Skeletal muscle satellite cell (primary cell): ENCODE measurements at regions not wholly inside any gene's neighbourhood (a gene's known extent, or its start where the extent isn't known, plus 50 kb on each side); places are given as distances from the start of the nearest gene placed in this dataset.

Experiments
- H3K27me3 ChIP-seq: 2 replicates; pipeline ENCODE4 v1.7.0; 2013; ENCODE audit warnings: low read length; ENCODE audit not compliant: control insufficient read depth, insufficient read depth
- H3K36me3 ChIP-seq: 2 replicates; pipeline ENCODE4 v1.7.0; 2013; ENCODE audit warnings: mild to moderate bottlenecking, control low read depth, low read length; ENCODE audit not compliant: insufficient read depth
- H3K4me1 ChIP-seq: 2 replicates; pipeline ENCODE4 v1.7.0; 2013; ENCODE audit warnings: low read length; ENCODE audit not compliant: control insufficient read depth, insufficient read depth
- H3K4me2 ChIP-seq: 2 replicates; pipeline ENCODE4 v1.7.0; 2013; ENCODE audit warnings: mild to moderate bottlenecking, low read length
- H3K4me3 ChIP-seq: 2 replicates; pipeline ENCODE4 v1.7.0; 2013; ENCODE audit warnings: low read length
- H3K9ac ChIP-seq: 2 replicates; pipeline ENCODE4 v1.7.0; 2013; ENCODE audit warnings: mild to moderate bottlenecking, low read depth, low read length, moderate library complexity
- H3K9me3 ChIP-seq: replicated peaks from 2 replicates; pipeline ENCODE4 v1.7.0; 2013; ENCODE audit warnings: mild to moderate bottlenecking, control low read depth, low read length

- no peak overlapping the region for H3K9ac ChIP-seq
- no peaks in the 10 kb centered on the region for H3K36me3 ChIP-seq
- H3K27me3 ChIP-seq = no peaks in the 10 kb centered on the region
- H3K9me3 ChIP-seq = no peaks in the 10 kb centered on the region
- H3K4me2 ChIP-seq = no peak overlapping the region
- no peaks in the 10 kb centered on the region for H3K4me1 ChIP-seq
- no peak overlapping the region for H3K4me3 ChIP-seq
These were observed 376.5 kb downstream of the BUD13 start for GRCh38 chr11:116396331-116396730.

- Histone ChIP-seq H3K9ac (no peak overlapping the region), H3K4me3 (no peak overlapping the region), H3K27me3 (no peaks in the 10 kb centered on the region), H3K4me1 (no peaks in the 10 kb centered on the region), H3K4me2 (no peak overlapping the region), H3K36me3 (no peaks in the 10 kb centered on the region), H3K9me3 (no peaks in the 10 kb centered on the region)
These were observed 378.8 kb downstream of the BUD13 start for GRCh38 chr11:116394022-116394421.

- Histone ChIP-seq H3K9ac (no peak overlapping the region), H3K4me3 (no peak overlapping the region), H3K4me1 (no peaks in the 10 kb centered on the region), H3K27me3 (no peaks in the 10 kb centered on the region), H3K9me3 (no peaks in the 10 kb centered on the region), H3K36me3 (no peaks in the 10 kb centered on the region), H3K4me2 (no peak overlapping the region)
These were observed 381.8 kb downstream of the BUD13 start for GRCh38 chr11:116390963-116391362.

GRCh38 chr11:116388146-116388545 lies 384.6 kb downstream of the BUD13 start:
- no peaks in the 10 kb centered on the region for H3K36me3 ChIP-seq
- H3K9me3 ChIP-seq = no peaks in the 10 kb centered on the region
- H3K4me1 ChIP-seq = no peaks in the 10 kb centered on the region
- no peaks in the 10 kb centered on the region for H3K27me3 ChIP-seq
- H3K4me2 ChIP-seq = no peak overlapping the region
- H3K4me3 ChIP-seq = no peak overlapping the region
- no peak overlapping the region for H3K9ac ChIP-seq

GRCh38 chr11:116387641-116388040 lies 385.1 kb downstream of the BUD13 start:
- Histone ChIP-seq H3K4me2 (no peak overlapping the region), H3K4me3 (no peak overlapping the region), H3K4me1 (no peaks in the 10 kb centered on the region), H3K9me3 (no peaks in the 10 kb centered on the region), H3K9ac (no peak overlapping the region), H3K27me3 (no peaks in the 10 kb centered on the region), H3K36me3 (no peaks in the 10 kb centered on the region)

GRCh38 chr11:116386118-116386699 lies 386.6 kb downstream of the BUD13 start:
- no peak overlapping the region for H3K4me2 ChIP-seq
- H3K9ac ChIP-seq = no peak overlapping the region
- no peaks in the 10 kb centered on the region for H3K9me3 ChIP-seq
- H3K36me3 ChIP-seq = no peaks in the 10 kb centered on the region
- H3K27me3 ChIP-seq = no peaks in the 10 kb centered on the region
- no peak overlapping the region for H3K4me3 ChIP-seq
- no peaks in the 10 kb centered on the region for H3K4me1 ChIP-seq

- no peak overlapping the region for H3K4me2 ChIP-seq
- H3K27me3 ChIP-seq = no peaks in the 10 kb centered on the region
- no peaks in the 10 kb centered on the region for H3K4me1 ChIP-seq
- H3K9me3 ChIP-seq = no peaks in the 10 kb centered on the region
- no peak overlapping the region for H3K4me3 ChIP-seq
- no peaks in the 10 kb centered on the region for H3K36me3 ChIP-seq
- H3K9ac ChIP-seq = no peak overlapping the region
These were observed 387.9 kb downstream of the BUD13 start for GRCh38 chr11:116384876-116385275.

GRCh38 chr11:116384407-116384806 lies 388.4 kb downstream of the BUD13 start:
- H3K27me3 ChIP-seq = no peaks in the 10 kb centered on the region
- no peak overlapping the region for H3K4me2 ChIP-seq
- H3K4me1 ChIP-seq = no peaks in the 10 kb centered on the region
- no peak overlapping the region for H3K9ac ChIP-seq
- H3K36me3 ChIP-seq = no peaks in the 10 kb centered on the region
- no peaks in the 10 kb centered on the region for H3K9me3 ChIP-seq
- H3K4me3 ChIP-seq = no peak overlapping the region

- Histone ChIP-seq H3K9ac (no peak overlapping the region), H3K9me3 (no peaks in the 10 kb centered on the region), H3K27me3 (no peaks in the 10 kb centered on the region), H3K4me2 (no peak overlapping the region), H3K4me1 (no peaks in the 10 kb centered on the region), H3K4me3 (no peak overlapping the region), H3K36me3 (no peaks in the 10 kb centered on the region)
These were observed 393.5 kb downstream of the BUD13 start for GRCh38 chr11:116379185-116379828.

- Histone ChIP-seq H3K9me3 (no peaks in the 10 kb centered on the region), H3K9ac (no peak overlapping the region), H3K4me1 (no peaks in the 10 kb centered on the region), H3K36me3 (no peaks in the 10 kb centered on the region), H3K27me3 (no peaks in the 10 kb centered on the region), H3K4me2 (no peak overlapping the region), H3K4me3 (no peak overlapping the region)
These were observed 396.2 kb downstream of the BUD13 start for GRCh38 chr11:116376547-116376946.

GRCh38 chr11:116376054-116376453 lies 396.7 kb downstream of the BUD13 start:
- no peak overlapping the region for H3K4me2 ChIP-seq
- no peaks in the 10 kb centered on the region for H3K27me3 ChIP-seq
- no peak overlapping the region for H3K4me3 ChIP-seq
- H3K9ac ChIP-seq = no peak overlapping the region
- H3K36me3 ChIP-seq = no peaks in the 10 kb centered on the region
- H3K9me3 ChIP-seq = no peaks in the 10 kb centered on the region
- no peaks in the 10 kb centered on the region for H3K4me1 ChIP-seq

- no peaks in the 10 kb centered on the region for H3K27me3 ChIP-seq
- no peaks in the 10 kb centered on the region for H3K9me3 ChIP-seq
- no peaks in the 10 kb centered on the region for H3K4me1 ChIP-seq
- H3K4me3 ChIP-seq = no peak overlapping the region
- H3K36me3 ChIP-seq = no peaks in the 10 kb centered on the region
- no peak overlapping the region for H3K9ac ChIP-seq
- H3K4me2 ChIP-seq = no peak overlapping the region
These were observed 397.6 kb downstream of the BUD13 start for GRCh38 chr11:116375221-116375620.
